Activated CD4-positive, alpha-beta T cell treated with anti-CD3 and anti-CD28 coated beads, Interleukin-2, amount 50 U/mL, for 24 hours (primary cell): ENCODE measurements at regions not wholly inside any gene's neighbourhood (a gene's known extent, or its start where the extent isn't known, plus 50 kb on each side); places are given as distances from the start of the nearest gene placed in this dataset.

ENCODE experiments used
- DNase-seq, 2 donors: peaks; one replicate each; pipeline ENCODE4 v3.0.0-alpha.2; 2020; ENCODE audit warnings: low read depth in 1 of 2, low spot score in 1 of 2

- DNase-seq = peak in 1 of 2 donors; percentile 21
Observed at GRCh38 chr5:66306105-66306843, 162.2 kb downstream of the SREK1 start.

DNA sequence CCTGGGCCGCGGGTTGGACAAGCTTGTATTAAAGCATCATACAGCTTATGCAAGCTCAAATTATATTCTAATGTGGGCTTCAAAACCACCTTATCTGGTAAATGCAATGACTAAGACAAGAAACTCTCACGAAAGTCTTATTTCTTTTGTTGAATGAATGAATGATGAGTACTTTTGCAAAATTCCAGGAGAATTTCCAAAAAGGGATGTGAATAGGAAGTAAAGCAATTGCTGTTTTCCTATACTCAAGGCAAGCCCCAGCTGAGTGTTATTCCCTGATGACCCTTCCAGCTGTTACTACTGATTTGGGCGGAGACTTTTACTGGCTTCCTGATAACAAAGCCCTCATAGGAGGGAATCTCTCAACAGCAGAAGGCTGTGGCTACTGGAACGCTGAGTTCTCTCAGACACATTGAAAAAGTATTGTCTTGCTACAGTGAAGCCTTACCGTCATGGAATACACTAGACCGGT lies 162.8 kb downstream of the SREK1 start:
- no peak for DNase-seq

DNA sequence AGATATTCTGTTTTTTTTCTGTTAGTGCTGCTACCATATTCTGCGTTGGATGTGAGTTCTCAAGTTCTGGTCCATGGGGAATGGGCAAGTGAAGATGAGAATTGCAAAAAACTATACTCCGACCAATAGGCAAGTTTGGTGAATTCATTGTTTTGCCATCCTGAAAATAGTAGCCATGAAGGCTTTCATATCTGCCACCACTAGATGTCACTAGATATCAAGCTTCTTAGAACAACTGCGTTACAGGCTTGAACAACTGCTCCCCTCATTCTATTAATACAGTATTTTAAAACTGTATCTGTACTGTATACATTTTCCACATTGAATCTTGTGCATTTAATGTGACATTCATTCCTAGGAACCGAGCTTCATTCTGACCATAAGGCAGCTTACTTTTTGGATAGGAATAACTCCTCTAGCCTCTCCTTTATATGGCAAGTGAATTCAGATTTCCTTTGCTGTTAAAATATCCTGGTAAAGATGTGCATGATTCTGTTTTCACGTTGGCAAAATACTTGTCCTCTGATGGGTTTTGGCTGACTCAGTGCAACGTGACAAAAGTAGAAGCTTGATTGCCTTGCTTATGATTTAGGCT lies 163.6 kb downstream of the SREK1 start:
- DNase-seq = peak in 1 of 2 donors; percentile 11

GRCh38 chr5:66312266-66312665 lies 168.2 kb downstream of the SREK1 start:
- DNase-seq = no peak

- no peak for DNase-seq
Observed at GRCh38 chr5:66315784-66316183, 171.7 kb downstream of the SREK1 start.

- no peak for DNase-seq
Observed at GRCh38 chr5:66322786-66323528, 178.9 kb downstream of the SREK1 start.

GRCh38 chr5:66323529-66323895 lies 179.4 kb downstream of the SREK1 start:
- no peak for DNase-seq

GRCh38 chr5:66324357-66324756 lies 180.3 kb downstream of the SREK1 start:
- no peak for DNase-seq

DNA sequence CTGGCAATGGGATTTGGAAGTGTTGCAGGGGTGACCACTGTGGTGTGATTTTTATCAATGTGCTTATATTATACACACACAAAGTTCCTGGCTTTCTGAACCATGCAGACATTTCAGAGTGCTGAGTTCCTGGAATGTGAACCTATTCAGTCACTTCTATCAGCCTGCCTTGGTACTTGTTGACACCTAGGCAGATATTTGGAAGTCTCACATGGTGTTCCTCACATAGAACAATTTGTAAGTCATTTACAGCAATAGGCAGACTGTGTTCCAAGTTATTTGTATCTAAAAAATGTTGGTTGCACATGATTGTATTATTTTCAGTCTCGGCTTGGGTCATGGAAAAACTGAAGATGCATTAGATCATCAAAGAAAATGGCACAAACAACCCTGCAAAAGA lies 182.2 kb downstream of the SREK1 start:
- DNase-seq = no peak

DNA sequence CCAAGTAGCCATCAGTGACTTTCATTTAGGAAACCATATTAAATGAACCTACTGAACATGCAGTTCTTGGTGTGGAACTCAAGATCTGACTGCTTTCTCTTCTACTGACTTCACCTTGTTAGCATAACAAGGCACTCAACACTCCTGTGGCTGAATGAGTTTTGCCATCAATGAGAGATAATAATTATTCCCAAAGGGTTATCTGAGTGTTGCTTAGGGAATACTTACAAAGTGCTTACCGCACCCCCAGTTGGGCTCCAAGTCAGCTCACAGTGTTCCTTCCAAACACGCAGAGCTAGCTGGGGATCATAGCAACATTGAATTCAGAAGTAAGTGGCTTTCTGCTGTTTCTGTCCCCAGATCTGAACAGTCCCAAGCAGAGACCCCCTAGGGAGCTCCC lies 182.9 kb downstream of the SREK1 start:
- no peak for DNase-seq

- DNase-seq = peak in 1 of 2 donors; percentile 3
Observed at GRCh38 chr5:66329078-66329477, 185.0 kb downstream of the SREK1 start.

- DNase-seq = no peak
Observed at GRCh38 chr5:66333192-66333591, 189.1 kb downstream of the SREK1 start.

DNA sequence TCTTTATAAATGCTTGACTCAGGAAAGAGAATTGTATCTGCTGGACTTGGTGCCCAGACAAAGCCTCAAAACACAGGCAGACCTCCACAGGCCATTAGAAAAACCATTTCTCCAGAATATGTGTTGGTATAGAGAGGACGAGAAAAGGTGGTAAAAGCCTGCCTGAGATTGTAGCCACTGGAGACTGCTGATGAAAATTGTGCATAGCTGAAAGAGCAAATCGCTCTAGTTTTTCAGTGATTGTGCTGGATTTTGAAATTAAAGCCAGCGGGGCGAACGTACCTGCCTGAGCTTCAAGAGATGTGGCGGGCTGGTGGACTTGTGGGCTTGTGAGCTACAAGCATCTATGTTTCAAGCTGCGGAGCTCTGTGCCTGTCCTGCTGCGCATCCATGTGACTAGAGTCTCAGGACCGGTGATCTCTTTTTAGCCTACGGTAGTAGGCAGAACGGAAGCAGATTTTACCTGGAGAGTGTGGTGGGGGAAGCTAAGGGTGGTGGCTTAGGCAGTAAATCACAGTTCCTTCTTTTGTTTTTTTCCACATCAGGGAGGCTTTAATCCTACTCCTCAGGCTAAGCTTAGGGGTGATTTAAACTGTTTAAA lies 193.6 kb downstream of the SREK1 start:
- no peak for DNase-seq

- DNase-seq = no peak
Observed at GRCh38 chr5:66338828-66339227, 194.7 kb downstream of the SREK1 start.

GRCh38 chr5:66339896-66340295 lies 195.8 kb downstream of the SREK1 start:
- DNase-seq = no peak

- DNase-seq = no peak
Observed at GRCh38 chr5:66340786-66341185, 196.7 kb downstream of the SREK1 start.

DNA sequence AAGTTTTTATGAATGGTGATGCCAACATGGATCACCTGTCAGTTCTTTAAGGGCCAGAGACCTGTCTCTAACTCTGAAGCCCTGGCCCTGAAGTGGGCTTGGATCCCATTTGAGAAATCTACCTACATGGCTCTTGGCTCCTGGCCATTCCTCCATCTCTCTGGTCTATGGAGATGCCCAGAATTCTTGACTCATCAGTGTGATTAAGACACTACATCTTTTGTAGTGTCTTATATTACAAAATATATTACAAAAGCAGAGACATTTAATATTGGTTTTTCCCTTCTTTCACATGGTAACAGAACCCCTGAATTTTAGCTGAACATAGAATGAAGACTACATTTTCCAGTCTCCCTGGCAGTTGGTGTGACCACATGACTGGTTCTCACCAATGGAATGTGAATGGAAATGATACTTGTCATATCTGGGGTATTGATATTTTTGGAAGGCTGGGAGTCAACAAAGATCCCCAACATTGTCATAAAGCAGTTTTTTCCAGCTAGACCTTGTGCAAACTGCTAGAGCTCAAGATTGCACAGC lies 198.3 kb downstream of the SREK1 start:
- DNase-seq = no peak

- no peak for DNase-seq
Observed at GRCh38 chr5:66343370-66344071, 199.4 kb downstream of the SREK1 start.

DNA sequence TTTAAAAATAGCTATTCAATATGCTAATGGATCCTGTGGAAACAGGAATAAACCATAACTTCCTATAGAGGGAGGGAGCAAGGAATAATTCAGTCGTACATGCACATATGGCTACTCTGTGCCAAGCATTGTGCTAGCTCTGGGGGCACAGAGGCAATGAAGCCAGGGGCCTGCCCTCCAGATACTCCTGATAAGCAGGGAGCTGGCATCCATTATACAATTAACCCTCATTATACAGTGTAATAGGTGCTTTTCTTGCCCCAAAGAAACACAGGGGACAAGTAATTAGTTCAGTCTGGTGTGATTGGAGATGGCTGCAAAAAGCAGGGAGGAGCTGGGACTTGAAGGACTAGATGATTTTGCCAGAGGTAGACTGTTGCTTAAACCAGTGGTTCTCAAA lies 200.4 kb downstream of the SREK1 start:
- DNase-seq = no peak

- no peak for DNase-seq
Observed at GRCh38 chr5:66345281-66345680, 201.2 kb downstream of the SREK1 start.

DNA sequence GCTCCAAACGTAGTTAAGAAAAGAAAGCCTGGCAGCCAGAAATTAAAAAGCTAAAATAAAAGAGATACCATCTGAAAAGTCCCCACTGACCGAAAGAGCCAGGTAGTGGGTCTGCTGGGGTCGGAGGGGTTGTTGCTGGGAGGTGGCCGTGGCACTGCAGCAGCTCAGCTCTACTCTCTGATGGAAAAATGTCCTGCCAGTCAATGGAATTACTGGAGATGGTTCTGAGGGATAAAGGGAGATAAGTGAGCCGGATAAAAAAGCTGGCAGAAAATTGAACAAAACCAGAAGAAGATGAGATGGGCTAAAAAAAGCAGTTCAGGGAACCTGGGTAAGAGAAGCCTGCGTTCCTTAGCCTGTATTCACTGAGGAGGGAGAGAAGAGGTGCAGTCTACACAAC lies 202.8 kb downstream of the SREK1 start:
- DNase-seq = no peak
